Smooth muscle cell (in vitro differentiated cells): ENCODE measurements at regions not wholly inside any gene's neighbourhood (a gene's known extent, or its start where the extent isn't known, plus 50 kb on each side); places are given as distances from the start of the nearest gene placed in this dataset.

Source experiments
- DNase-seq: peaks from one replicate; lab custom pipeline; 2025; ENCODE audit not compliant: unreplicated experiment; lab: John Stamatoyannopoulos, UW
- H2AFZ ChIP-seq: fragments of 200-600 bp; sonication (generic); 2 replicates; pipeline ENCODE4 v1.6.0; 2016; ENCODE audit warnings: antibody characterized with exemption, low read depth, mild to moderate bottlenecking
- H3F3A ChIP-seq: fragments of 200-600 bp; sonication (generic); 2 replicates; pipeline ENCODE4 v1.6.0; 2017; ENCODE audit warnings: antibody characterized with exemption, low read depth
- H3K27ac ChIP-seq: fragments of 200-600 bp; sonication (generic); 2 replicates; pipeline ENCODE4 v1.5.1; 2016; ENCODE audit warnings: low read depth, mild to moderate bottlenecking
- H3K27me3 ChIP-seq: fragments of 200-600 bp; sonication (generic); 2 replicates; pipeline ENCODE4 v1.6.1; 2016; ENCODE audit warnings: low read depth, mild to moderate bottlenecking
- H3K36me3 ChIP-seq: fragments of 200-600 bp; sonication (generic); 2 replicates; pipeline ENCODE4 v1.5.1; 2016; ENCODE audit warnings: low read depth
- H3K4me1 ChIP-seq: fragments of 200-600 bp; sonication (generic); 2 replicates; pipeline ENCODE4 v1.5.1; 2016; ENCODE audit warnings: low read depth
- H3K4me2 ChIP-seq: fragments of 200-600 bp; sonication (generic); 2 replicates; pipeline ENCODE4 v1.6.0; 2016; ENCODE audit warnings: mild to moderate bottlenecking
- H3K4me3 ChIP-seq: fragments of 200-600 bp; sonication (generic); 2 replicates; pipeline ENCODE4 v1.5.1; 2016; ENCODE audit warnings: mild to moderate bottlenecking
- H3K79me2 ChIP-seq: fragments of 200-600 bp; sonication (generic); 2 replicates; pipeline ENCODE4 v1.6.0; 2016; ENCODE audit warnings: low read depth, mild to moderate bottlenecking
- H3K9ac ChIP-seq: fragments of 200-600 bp; sonication (generic); 2 replicates; pipeline ENCODE4 v1.6.0; 2016; ENCODE audit warnings: low read depth
- H3K9me3 ChIP-seq: fragments of 200-600 bp; sonication (generic); replicated peaks from 2 replicates; pipeline ENCODE4 v1.5.1; 2016; ENCODE audit warnings: low read depth
- H4K20me1 ChIP-seq: fragments of 200-600 bp; sonication (generic); 2 replicates; pipeline ENCODE4 v1.6.0; 2016; ENCODE audit warnings: low read depth
- WGBS: methylation state at CpG from one replicate; pipeline ENCODE4 v1.1.7; 2016; ENCODE audit warnings: low lambda C conversion rate; 5-methylcytosine and 5-hydroxymethylcytosine counted together
- TF ChIP-seq, protein P1 (sequence below): fragments of 200-600 bp; sonication (generic); IDR thresholded peaks from 2 replicates; pipeline ENCODE4 v1.5.1; 2017; ENCODE audit warnings: borderline replicate concordance, mild to moderate bottlenecking, antibody characterized with exemption; ENCODE audit not compliant: insufficient read depth, poor library complexity, severe bottlenecking

- no peaks in the 10 kb centered on the region for H3K79me2 ChIP-seq
- H3K9me3 ChIP-seq: no peaks in the 10 kb centered on the region
- no peak for DNase-seq
- TF ChIP-seq, protein P1, sequence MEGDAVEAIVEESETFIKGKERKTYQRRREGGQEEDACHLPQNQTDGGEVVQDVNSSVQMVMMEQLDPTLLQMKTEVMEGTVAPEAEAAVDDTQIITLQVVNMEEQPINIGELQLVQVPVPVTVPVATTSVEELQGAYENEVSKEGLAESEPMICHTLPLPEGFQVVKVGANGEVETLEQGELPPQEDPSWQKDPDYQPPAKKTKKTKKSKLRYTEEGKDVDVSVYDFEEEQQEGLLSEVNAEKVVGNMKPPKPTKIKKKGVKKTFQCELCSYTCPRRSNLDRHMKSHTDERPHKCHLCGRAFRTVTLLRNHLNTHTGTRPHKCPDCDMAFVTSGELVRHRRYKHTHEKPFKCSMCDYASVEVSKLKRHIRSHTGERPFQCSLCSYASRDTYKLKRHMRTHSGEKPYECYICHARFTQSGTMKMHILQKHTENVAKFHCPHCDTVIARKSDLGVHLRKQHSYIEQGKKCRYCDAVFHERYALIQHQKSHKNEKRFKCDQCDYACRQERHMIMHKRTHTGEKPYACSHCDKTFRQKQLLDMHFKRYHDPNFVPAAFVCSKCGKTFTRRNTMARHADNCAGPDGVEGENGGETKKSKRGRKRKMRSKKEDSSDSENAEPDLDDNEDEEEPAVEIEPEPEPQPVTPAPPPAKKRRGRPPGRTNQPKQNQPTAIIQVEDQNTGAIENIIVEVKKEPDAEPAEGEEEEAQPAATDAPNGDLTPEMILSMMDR: no peak
- H3K27ac ChIP-seq: no peak overlapping the region
- H3K36me3 ChIP-seq: no peaks in the 10 kb centered on the region
- no peak overlapping the region for H3K4me3 ChIP-seq
- no peak overlapping the region for H2AFZ ChIP-seq
- H3K27me3 ChIP-seq: no peaks in the 10 kb centered on the region
- H4K20me1 ChIP-seq: no peaks in the 10 kb centered on the region
- no peaks in the 10 kb centered on the region for H3K4me1 ChIP-seq
- H3K4me2 ChIP-seq: no peak overlapping the region
- no peak overlapping the region for H3K9ac ChIP-seq
- 95% methylated on average over 6 of the region's 6 CpGs for WGBS
- no peaks in the 10 kb centered on the region for H3F3A ChIP-seq
Observed at GRCh38 chr5:27353970-27354369, 315.6 kb upstream of the CDH9 start.

GRCh38 chr5:27353540-27353939, 315.2 kb upstream of the CDH9 start:
- Histone ChIP-seq H3K36me3 (no peaks in the 10 kb centered on the region), H3K27ac (no peak overlapping the region), H3K79me2 (no peaks in the 10 kb centered on the region), H3K9ac (no peak overlapping the region), H3F3A (no peaks in the 10 kb centered on the region), H3K4me1 (no peaks in the 10 kb centered on the region), H3K9me3 (no peaks in the 10 kb centered on the region), H4K20me1 (no peaks in the 10 kb centered on the region), H3K4me2 (no peak overlapping the region), H2AFZ (no peak overlapping the region), H3K4me3 (no peak overlapping the region), H3K27me3 (no peaks in the 10 kb centered on the region)
- TF ChIP-seq, protein P1: no peak
- 88% methylated on average over 6 of the region's 6 CpGs for WGBS
- DNase-seq: no peak

GRCh38 chr5:27341342-27341741, 303.0 kb upstream of the CDH9 start:
- no peaks in the 10 kb centered on the region for H3K9me3 ChIP-seq
- H3K36me3 ChIP-seq: no peaks in the 10 kb centered on the region

GRCh38 chr5:27336817-27337216, 298.4 kb upstream of the CDH9 start:
- H3K27me3 ChIP-seq: no peaks in the 10 kb centered on the region
- H3K4me2 ChIP-seq: no peak overlapping the region
- no peaks in the 10 kb centered on the region for H3F3A ChIP-seq
- H4K20me1 ChIP-seq: no peaks in the 10 kb centered on the region
- no peaks in the 10 kb centered on the region for H3K36me3 ChIP-seq
- no peak overlapping the region for H2AFZ ChIP-seq
- H3K79me2 ChIP-seq: no peaks in the 10 kb centered on the region
- 80% methylated on average over 1 of the region's 1 CpG for WGBS
- TF ChIP-seq, protein P1: no peak
- no peak overlapping the region for H3K27ac ChIP-seq
- H3K4me1 ChIP-seq: no peaks in the 10 kb centered on the region
- H3K9me3 ChIP-seq: no peaks in the 10 kb centered on the region
- H3K9ac ChIP-seq: no peak overlapping the region
- no peak for DNase-seq
- H3K4me3 ChIP-seq: no peak overlapping the region

More at GRCh38 chr5:27341342-27341741, 303.0 kb upstream of the CDH9 start:
- DNase-seq: no peak
- Histone ChIP-seq H3K27me3 (no peaks in the 10 kb centered on the region), H4K20me1 (no peaks in the 10 kb centered on the region), H3K79me2 (no peaks in the 10 kb centered on the region), H3K9ac (no peak overlapping the region), H3F3A (no peaks in the 10 kb centered on the region), H3K4me1 (no peaks in the 10 kb centered on the region), H2AFZ (peak overlapping the region; percentile 82), H3K27ac (no peak overlapping the region), H3K4me2 (no peak overlapping the region), H3K4me3 (no peak overlapping the region)
- TF ChIP-seq, protein P1: no peak
